Astrocyte of the cerebellum (primary cell): ENCODE measurements at regions not wholly inside any gene's neighbourhood (a gene's known extent, or its start where the extent isn't known, plus 50 kb on each side); places are given as distances from the start of the nearest gene placed in this dataset.

ENCODE experiments used
- DNase-seq: peaks from one replicate; pipeline ENCODE4 v3.0.0-alpha.2; 2011; ENCODE audit warnings: low read depth
- H3K4me3 ChIP-seq: 2 replicates; pipeline ENCODE4 v1.5.1; 2011; ENCODE audit warnings: mild to moderate bottlenecking, low read depth, low read length, moderate library complexity
- CTCF ChIP-seq: IDR thresholded peaks from 2 replicates; pipeline ENCODE4 v1.5.1; 2012; ENCODE audit warnings: low read length, low read depth, moderate library complexity, mild to moderate bottlenecking; ENCODE audit errors: missing control alignments
- in situ Hi-C: cut with HindIII; loops from 2 replicates; pipeline ENCODE4 v1.10.0; 2017; ENCODE audit warnings: low sequenced_read_pairs

DNA sequence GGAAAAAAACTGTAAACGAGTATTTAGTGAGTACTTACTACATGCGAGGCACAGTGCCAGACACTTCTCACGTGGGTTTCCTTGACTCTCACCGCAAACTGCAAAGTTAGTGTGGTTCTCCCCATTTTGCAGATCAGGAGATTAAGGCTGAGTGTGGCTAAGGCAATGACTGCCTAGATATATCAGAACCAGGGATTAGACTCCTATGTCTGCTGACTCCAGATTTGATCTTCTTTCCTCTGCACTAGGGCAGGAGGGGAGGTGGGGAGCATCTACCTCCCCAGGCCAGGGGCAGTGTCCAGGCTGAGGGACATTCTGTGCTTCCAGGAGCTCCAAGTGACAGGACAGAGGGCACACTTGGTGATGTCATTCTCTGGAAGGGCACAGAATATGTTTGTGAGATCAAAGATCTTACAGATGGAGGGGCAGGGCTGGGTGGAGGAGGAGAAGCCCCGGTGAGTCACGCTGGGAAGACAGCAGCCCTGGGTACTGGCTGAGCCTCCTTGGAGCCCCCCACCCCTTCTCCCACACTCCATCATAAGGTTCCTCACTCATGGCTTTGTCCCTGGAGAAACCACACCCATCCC, 92.4 kb downstream of the RHOB start:
- no peak for DNase-seq
- no peak overlapping the region for H3K4me3 ChIP-seq
- in situ Hi-C loops: no loop called here
- TF ChIP-seq CTCF: no peak

- no peak overlapping the region for H3K4me3 ChIP-seq
- DNase-seq: no peak
- TF ChIP-seq CTCF: no peak
- in situ Hi-C loops: no loop called here
Measured at GRCh38 chr2:20539776-20540586, 93.1 kb downstream of the RHOB start.

- no peak for TF ChIP-seq CTCF
- H3K4me3 ChIP-seq: no peak overlapping the region
- in situ Hi-C loops: no loop called here
- DNase-seq: no peak
Measured at GRCh38 chr2:20540587-20541293, 93.9 kb downstream of the RHOB start.

GRCh38 chr2:20541294-20541640, 94.4 kb downstream of the RHOB start:
- TF ChIP-seq CTCF: no peak
- DNase-seq: no peak
- in situ Hi-C loops: no loop called here
- H3K4me3 ChIP-seq: no peak overlapping the region

DNA sequence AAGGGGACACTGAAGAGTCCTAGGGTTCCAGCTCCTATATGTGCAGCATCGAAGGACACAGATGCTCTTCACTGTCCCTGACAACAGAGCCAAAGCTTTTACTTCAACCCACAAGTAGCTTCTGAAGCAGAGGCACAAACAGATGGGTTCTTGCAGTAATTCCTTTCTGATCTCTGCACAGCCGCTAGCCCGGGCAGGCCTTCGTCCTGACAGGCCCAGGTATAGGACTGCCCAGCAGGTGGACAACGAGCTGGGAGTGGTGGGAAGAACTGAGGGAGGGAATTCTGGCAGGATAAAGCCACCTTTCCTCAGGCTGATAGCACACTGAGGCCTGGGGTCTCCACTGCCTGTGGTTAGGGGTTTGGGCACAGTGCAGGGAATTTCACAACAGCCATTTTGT, 94.8 kb downstream of the RHOB start:
- no peak overlapping the region for H3K4me3 ChIP-seq
- TF ChIP-seq CTCF: no peak
- DNase-seq: no peak
- in situ Hi-C loops: no loop called here

DNA sequence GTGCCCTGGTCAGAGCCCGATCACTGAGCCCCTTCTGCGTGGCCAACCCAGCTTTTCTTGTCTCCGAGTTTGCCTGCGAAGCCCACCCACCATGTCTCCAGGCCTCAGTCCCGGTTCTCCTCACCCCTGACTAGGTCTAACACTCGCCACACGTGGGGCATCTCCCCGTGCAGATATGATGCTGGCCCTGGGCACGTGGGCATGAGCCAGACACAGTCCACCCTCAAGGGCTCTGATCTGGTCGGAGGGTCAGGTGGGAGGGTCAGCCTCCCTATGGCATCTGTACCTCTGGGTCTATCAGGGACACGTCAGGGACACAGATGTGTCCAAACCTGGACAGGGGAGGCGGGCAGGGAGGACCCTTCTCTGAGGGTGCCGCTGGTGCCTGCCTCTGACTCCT, 95.4 kb downstream of the RHOB start:
- DNase-seq: no peak
- no peak for TF ChIP-seq CTCF
- in situ Hi-C loops: no loop called here
- H3K4me3 ChIP-seq: no peak overlapping the region
